OCI-LY3 (cell line): ENCODE measurements at regions not wholly inside any gene's neighbourhood (a gene's known extent, or its start where the extent isn't known, plus 50 kb on each side); places are given as distances from the start of the nearest gene placed in this dataset.
"Not testable (repeated sequence)": the region's sequence is repeated elsewhere in the genome, so short reads cannot be mapped to it uniquely, and the experiment has no call there.

Experiments
- EZH2phosphoT487 ChIP-seq: fragments of 200-600 bp; shearing (Covaris generic); IDR thresholded peaks from 2 replicates; pipeline ENCODE4 v1.6.1; 2018; ENCODE audit warnings: antibody characterized with exemption, mixed run types, low read depth
- TF ChIP-seq, protein P1 (sequence below): fragments of 200-600, 300-600 bp; sonication (generic); IDR thresholded peaks from 2 replicates; pipeline ENCODE4 v1.5.1; 2014; ENCODE audit warnings: antibody characterized with exemption, low read length, low read depth

DNA sequence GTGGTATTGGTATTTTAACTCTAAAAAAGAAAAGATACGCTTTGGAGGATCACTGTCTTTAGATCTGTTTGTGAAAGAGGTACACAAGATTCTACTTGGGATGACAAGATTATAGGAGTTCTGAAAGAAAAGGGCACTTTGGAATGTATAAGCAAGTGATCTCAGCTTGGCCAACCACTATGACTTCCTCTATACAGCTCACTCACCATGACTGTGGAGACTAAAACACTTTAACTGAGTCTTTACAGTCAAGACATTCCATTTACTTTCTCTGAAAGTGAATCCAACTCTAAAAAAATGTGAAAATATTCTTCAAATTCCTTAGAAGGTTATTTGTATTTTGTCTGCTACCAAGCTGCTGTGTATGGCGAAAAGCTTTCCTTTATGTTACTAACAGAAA is 181.7 kb upstream of the KCTD7 start:
- TF ChIP-seq, protein P1, sequence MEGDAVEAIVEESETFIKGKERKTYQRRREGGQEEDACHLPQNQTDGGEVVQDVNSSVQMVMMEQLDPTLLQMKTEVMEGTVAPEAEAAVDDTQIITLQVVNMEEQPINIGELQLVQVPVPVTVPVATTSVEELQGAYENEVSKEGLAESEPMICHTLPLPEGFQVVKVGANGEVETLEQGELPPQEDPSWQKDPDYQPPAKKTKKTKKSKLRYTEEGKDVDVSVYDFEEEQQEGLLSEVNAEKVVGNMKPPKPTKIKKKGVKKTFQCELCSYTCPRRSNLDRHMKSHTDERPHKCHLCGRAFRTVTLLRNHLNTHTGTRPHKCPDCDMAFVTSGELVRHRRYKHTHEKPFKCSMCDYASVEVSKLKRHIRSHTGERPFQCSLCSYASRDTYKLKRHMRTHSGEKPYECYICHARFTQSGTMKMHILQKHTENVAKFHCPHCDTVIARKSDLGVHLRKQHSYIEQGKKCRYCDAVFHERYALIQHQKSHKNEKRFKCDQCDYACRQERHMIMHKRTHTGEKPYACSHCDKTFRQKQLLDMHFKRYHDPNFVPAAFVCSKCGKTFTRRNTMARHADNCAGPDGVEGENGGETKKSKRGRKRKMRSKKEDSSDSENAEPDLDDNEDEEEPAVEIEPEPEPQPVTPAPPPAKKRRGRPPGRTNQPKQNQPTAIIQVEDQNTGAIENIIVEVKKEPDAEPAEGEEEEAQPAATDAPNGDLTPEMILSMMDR, result not testable (repeated sequence)
- TF ChIP-seq EZH2phosphoT487, result not testable (repeated sequence)
